ENCODE measurements at regions not wholly inside any gene's neighbourhood (a gene's known extent, or its start where the extent isn't known, plus 50 kb on each side); places are given as distances from the start of the nearest gene placed in this dataset.

- TF ChIP-seq ZFX (IDR thresholded peaks at IDR 0.05; ENCODE audit: borderline replicate concordance) (no peak), CTCF (IDR thresholded peaks at IDR 0.05) (no peak)
These were observed 409.3 kb upstream of the TMEM132C start for GRCh38 chr12:127857661-127858060.

GRCh38 chr12:127860536-127860935, 406.4 kb upstream of the TMEM132C start:
- TF ChIP-seq CTCF (IDR thresholded peaks at IDR 0.05) (no peak), ZFX (IDR thresholded peaks at IDR 0.05; ENCODE audit: borderline replicate concordance) (no peak)

More at GRCh38 chr12:127857661-127858060, 409.3 kb upstream of the TMEM132C start:
- H3K27ac ChIP-seq: no peak overlapping the region

GRCh38 chr12:127861406-127861805, 405.6 kb upstream of the TMEM132C start:
- TF ChIP-seq ZFX (IDR thresholded peaks at IDR 0.05; ENCODE audit: borderline replicate concordance) (no peak), CTCF (IDR thresholded peaks at IDR 0.05) (no peak)
- no peak overlapping the region for H3K27ac ChIP-seq

More at GRCh38 chr12:127860536-127860935, 406.4 kb upstream of the TMEM132C start:
- no peak overlapping the region for H3K27ac ChIP-seq

DNA sequence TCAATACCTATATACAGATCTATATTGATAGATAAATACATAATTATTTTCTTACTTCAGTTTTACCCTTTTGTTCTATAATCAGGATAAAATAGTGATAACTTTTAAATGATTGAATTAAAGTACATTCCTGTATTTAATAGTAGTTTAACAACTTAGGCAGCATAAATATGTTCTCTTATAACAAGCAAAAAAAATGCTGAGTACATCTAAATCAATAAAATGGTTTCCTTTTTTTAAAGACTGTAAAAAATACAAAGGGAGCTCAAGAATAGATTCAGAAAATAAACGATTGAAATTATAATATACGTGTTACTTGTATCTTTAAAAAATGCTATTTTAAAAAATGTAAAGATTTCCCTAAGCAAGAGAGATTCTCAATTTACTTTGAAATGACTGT, 393.7 kb upstream of the TMEM132C start:
- no peak for TF ChIP-seq CTCF (IDR thresholded peaks at IDR 0.05)
- no peak overlapping the region for H3K27ac ChIP-seq

DNA sequence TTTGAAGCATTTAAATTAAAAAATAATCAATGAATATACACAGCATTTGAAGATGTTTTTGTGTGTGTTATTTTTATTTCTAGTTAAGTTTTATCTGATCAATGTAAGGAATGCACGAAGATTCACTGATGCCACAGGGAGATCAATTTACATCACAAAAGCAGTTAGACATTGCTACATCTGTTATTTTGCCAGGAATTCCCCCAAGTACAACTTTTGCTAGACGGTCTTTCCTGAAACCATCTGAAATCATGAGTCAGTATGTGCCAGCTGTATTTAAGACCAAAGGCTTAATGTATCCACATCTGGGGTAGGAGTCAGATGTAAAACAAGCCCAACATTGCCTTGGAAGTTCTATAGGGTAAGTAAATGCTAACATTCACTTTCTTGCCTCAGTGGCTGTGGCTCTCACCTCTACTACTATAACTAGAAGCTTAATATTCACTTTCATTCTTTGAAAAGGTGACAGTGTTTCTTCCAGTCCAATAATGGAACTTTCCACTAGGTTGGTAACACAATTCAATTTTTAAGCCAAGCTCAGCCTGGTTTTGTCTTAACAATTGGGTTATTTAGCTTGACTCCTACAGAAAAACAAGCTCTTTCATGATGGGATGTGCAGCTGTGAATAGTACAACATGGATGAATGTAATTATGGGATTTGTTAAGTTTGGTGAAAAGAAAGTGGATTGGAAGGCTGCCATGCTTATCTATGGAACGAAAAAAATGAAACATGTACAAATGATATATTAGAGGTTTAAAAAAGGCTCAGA, 385.4 kb upstream of the TMEM132C start:
- TF ChIP-seq CTCF (IDR thresholded peaks at IDR 0.05): no peak
- no peak for TF ChIP-seq ZFX (IDR thresholded peaks at IDR 0.05; ENCODE audit: borderline replicate concordance)
- no peak overlapping the region for H3K27ac ChIP-seq

- H3K27ac ChIP-seq: no peak overlapping the region
- no peak for TF ChIP-seq CTCF (IDR thresholded peaks at IDR 0.05)
- no peak for TF ChIP-seq ZFX (IDR thresholded peaks at IDR 0.05; ENCODE audit: borderline replicate concordance)
These were observed 384.0 kb upstream of the TMEM132C start for GRCh38 chr12:127883013-127883412.

DNA sequence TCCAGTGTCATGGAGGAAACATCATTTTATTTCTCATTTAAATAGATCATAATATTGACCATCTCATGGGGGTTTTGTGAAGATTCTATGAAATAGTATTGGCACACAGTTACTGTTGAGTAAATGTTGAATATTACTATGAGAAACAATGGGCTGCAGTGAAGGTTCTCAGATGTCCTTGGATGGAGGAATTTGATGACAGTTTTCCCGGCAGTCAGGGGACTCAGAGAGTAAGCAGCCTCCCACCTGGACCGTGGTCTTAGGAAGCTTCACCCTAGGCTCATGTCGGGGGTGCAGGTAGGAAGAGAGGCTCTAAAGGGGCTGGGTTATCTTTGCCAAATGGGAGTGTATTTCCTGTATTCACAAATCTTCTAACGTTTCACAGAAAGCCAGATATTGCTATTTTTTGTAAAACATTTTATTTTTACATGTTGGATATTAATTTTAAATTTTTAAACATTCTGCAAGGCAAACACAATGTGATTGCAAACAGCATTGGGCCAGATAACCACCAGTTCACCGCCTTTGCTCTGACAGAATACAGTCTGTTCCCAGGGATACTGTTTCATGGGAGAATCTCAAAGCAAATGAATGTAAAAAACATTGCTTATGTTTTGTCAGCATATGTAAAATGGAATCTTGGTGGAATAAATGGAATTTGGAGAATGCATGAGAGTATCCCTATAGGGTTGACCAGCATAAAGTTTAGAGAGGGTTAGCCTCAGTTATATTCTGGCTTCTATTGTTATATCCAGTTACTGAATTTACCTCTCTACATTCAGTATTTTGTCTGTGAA, 380.8 kb upstream of the TMEM132C start:
- TF ChIP-seq CTCF (IDR thresholded peaks at IDR 0.05) (no peak), ZFX (IDR thresholded peaks at IDR 0.05; ENCODE audit: borderline replicate concordance) (no peak)

More for the DNA sequence above, 380.8 kb upstream of the TMEM132C start:
- H3K27ac ChIP-seq: no peak overlapping the region
